SK-N-DZ (cell line): ENCODE measurements at regions not wholly inside any gene's neighbourhood (a gene's known extent, or its start where the extent isn't known, plus 50 kb on each side); places are given as distances from the start of the nearest gene placed in this dataset.
"Not testable (repeated sequence)": the region's sequence is repeated elsewhere in the genome, so short reads cannot be mapped to it uniquely, and the experiment has no call there.

Experiments
- DNase-seq: peaks from one replicate; pipeline ENCODE4 v3.0.0-alpha.2; 2015; ENCODE audit warnings: low spot score

- DNase-seq, result no peak
Observed at GRCh38 chr10:129056734-129057689, 410.0 kb upstream of the MGMT start.

GRCh38 chr10:129057856-129058663 is 409.0 kb upstream of the MGMT start:
- DNase-seq, result no peak

GRCh38 chr10:129058664-129059155 is 408.3 kb upstream of the MGMT start:
- no peak for DNase-seq

GRCh38 chr10:129059977-129060376 is 407.1 kb upstream of the MGMT start:
- DNase-seq, result no peak

GRCh38 chr10:129063212-129063611 is 403.8 kb upstream of the MGMT start:
- DNase-seq, result no peak

GRCh38 chr10:129063877-129064276 is 403.2 kb upstream of the MGMT start:
- DNase-seq, result no peak

- not testable (repeated sequence) for DNase-seq
Observed at GRCh38 chr10:129066529-129066928, 400.5 kb upstream of the MGMT start.

GRCh38 chr10:129071411-129071810 is 395.6 kb upstream of the MGMT start:
- DNase-seq, result not testable (repeated sequence)

- no peak for DNase-seq
Observed at GRCh38 chr10:129074939-129075338, 392.1 kb upstream of the MGMT start.

- no peak for DNase-seq
Observed at GRCh38 chr10:129075508-129075907, 391.5 kb upstream of the MGMT start.

GRCh38 chr10:129075927-129076326 is 391.1 kb upstream of the MGMT start:
- DNase-seq, result no peak

- no peak for DNase-seq
Observed at GRCh38 chr10:129078346-129078745, 388.7 kb upstream of the MGMT start.

GRCh38 chr10:129078746-129079145 is 388.3 kb upstream of the MGMT start:
- no peak for DNase-seq

- DNase-seq, result no peak
Observed at GRCh38 chr10:129079705-129080104, 387.3 kb upstream of the MGMT start.

GRCh38 chr10:129085811-129086210 is 381.2 kb upstream of the MGMT start:
- no peak for DNase-seq

- no peak for DNase-seq
Observed at GRCh38 chr10:129089341-129089740, 377.7 kb upstream of the MGMT start.

GRCh38 chr10:129090165-129090564 is 376.9 kb upstream of the MGMT start:
- DNase-seq, result no peak

- no peak for DNase-seq
Observed at GRCh38 chr10:129090618-129091366, 376.2 kb upstream of the MGMT start.

GRCh38 chr10:129093641-129094040 is 373.4 kb upstream of the MGMT start:
- DNase-seq, result no peak

- no peak for DNase-seq
Observed at GRCh38 chr10:129094233-129094632, 372.8 kb upstream of the MGMT start.

- DNase-seq, result no peak
Observed at GRCh38 chr10:129094861-129095260, 372.2 kb upstream of the MGMT start.

- DNase-seq, result no peak
Observed at GRCh38 chr10:129095680-129096064, 371.4 kb upstream of the MGMT start.
